ENCODE measurements at regions not wholly inside any gene's neighbourhood (a gene's known extent, or its start where the extent isn't known, plus 50 kb on each side); places are given as distances from the start of the nearest gene placed in this dataset.

GRCh38 chr3:67239353-67239752 is 241.2 kb downstream of the KBTBD8 start:
- H3K23me2 ChIP-seq (ENCODE audit: low read depth, low read length), result no peaks in the 10 kb centered on the region
- H2BK20ac ChIP-seq (ENCODE audit: low read length), result no peak overlapping the region
- FAIRE-seq (no peak), DNase-seq (ENCODE audit: low read depth in 1 of 2, low spot score in 2 of 2) (no peak)
- H3K14ac ChIP-seq (ENCODE audit: insufficient read length), result no peak overlapping the region
- no peak overlapping the region for H3K18ac ChIP-seq (ENCODE audit: extremely low read depth, low read length)
- 93% methylated on average over 2 of the region's 2 CpGs; no CpG with 5 or more reads in 1 of the 2 experiments for WGBS, 2 experiments (ENCODE audit: extremely low coverage in 1 of 2, insufficient coverage in 1 of 2, insufficient read length in 1 of 2, insufficient replicate concordance in 2 of 2, low coverage in 1 of 2, low lambda C conversion rate in 2 of 2, missing lambda C conversion rate in 1 of 2)
- no peak overlapping the region for H2BK12ac ChIP-seq (ENCODE audit: low read depth, low read length)
- no peak overlapping the region for H3K4me3 ChIP-seq (ENCODE audit: extremely low read depth in 1 of 4, insufficient read depth in 2 of 4, low read depth in 3 of 4, low read length in 4 of 4)
- H3K4ac ChIP-seq (replicated peaks; ENCODE audit: insufficient read length, low read depth, low read length), result no peak overlapping the region
- H3K36me3 ChIP-seq (ENCODE audit: control insufficient read depth in 2 of 4, insufficient read depth in 4 of 4, low read length in 3 of 4), result no peaks in the 10 kb centered on the region
- no peak overlapping the region for H4K8ac ChIP-seq (ENCODE audit: extremely low read depth, insufficient read depth, low read length)
- H4K20me1 ChIP-seq (replicated peaks in 1 of 2; ENCODE audit: control insufficient read depth in 1 of 2, insufficient read depth in 2 of 2, low read length in 2 of 2), result no peaks in the 10 kb centered on the region
- H2BK120ac ChIP-seq (replicated peaks; ENCODE audit: low read depth, low read length), result no peak overlapping the region
- H3K27ac ChIP-seq (ENCODE audit: low read depth, low read length), result no peak overlapping the region
- H4K5ac ChIP-seq (ENCODE audit: insufficient read length, low read depth, low read length), result no peak overlapping the region
- H2BK15ac ChIP-seq (ENCODE audit: low read length), result no peak overlapping the region
- H3K79me2 ChIP-seq (ENCODE audit: control insufficient read depth in 1 of 2, insufficient read depth in 2 of 2, low read length in 2 of 2), result no peaks in the 10 kb centered on the region
- CTCF ChIA-PET (ENCODE audit: partially characterized antibody), result interaction anchor here (0.9 to 1.2 kb wide), 2 partner anchors 9 to 41 kb away, joined by 3 to 4 read pairs; no protein-coding TSS in a partner anchor
- no peak overlapping the region for H2AFZ ChIP-seq (ENCODE audit: low read length)
- POLR2A ChIA-PET (ENCODE audit: partially characterized antibody), result no interaction called here
- no peaks in the 10 kb centered on the region for H3K79me1 ChIP-seq (ENCODE audit: low read depth, low read length)
- H2AK5ac ChIP-seq (ENCODE audit: low read depth, low read length), result no peak overlapping the region
- H3K4me1 ChIP-seq (replicated peaks in 1 of 4; ENCODE audit: control insufficient read depth in 3 of 4, insufficient read depth in 4 of 4, low read length in 3 of 4), result peaks cover 0 to 4% (median 1%) of the 10 kb centered on the region in 4 experiments; a peak in 2 of 7 replicates
- no peak overlapping the region for H4K91ac ChIP-seq (replicated peaks; ENCODE audit: insufficient read length, low read length)
- no peaks in the 10 kb centered on the region for H3K27me3 ChIP-seq (replicated peaks in 1 of 4; ENCODE audit: control insufficient read depth in 3 of 4, extremely low read depth in 1 of 4, insufficient read depth in 3 of 4, low read length in 3 of 4)
- no peak overlapping the region for H3K4me2 ChIP-seq (ENCODE audit: insufficient read depth in 1 of 2, low read depth in 2 of 2, low read length in 2 of 2)
- H3K23ac ChIP-seq (ENCODE audit: insufficient read length), result no peak overlapping the region
- no peak overlapping the region for H3K9ac ChIP-seq (replicated peaks in 1 of 4; ENCODE audit: extremely low read depth in 1 of 4, low read depth in 3 of 4, low read length in 3 of 4)
- H3K56ac ChIP-seq (replicated peaks; ENCODE audit: insufficient read length, low read depth, low read length), result no peak overlapping the region
- H3K9me3 ChIP-seq (ENCODE audit: insufficient read depth in 2 of 2, low read depth in 1 of 2, low read length in 1 of 2), result no peaks in the 10 kb centered on the region
- no peak overlapping the region for H2BK5ac ChIP-seq (ENCODE audit: low read depth, low read length)
- TF ChIP-seq ATF2 (IDR thresholded peaks at IDR 0.05; ENCODE audit: low read length) (no peak), EP300 (IDR thresholded peaks at IDR 0.05; ENCODE audit: borderline replicate concordance in 1 of 2, low read depth in 2 of 2, low read length in 2 of 2) (no peak), POLR2A (IDR thresholded peaks at IDR 0.05; ENCODE audit: control extremely low read depth in 1 of 2, low read depth in 2 of 2, low read length in 2 of 2) (no peak), SAP30 (IDR thresholded peaks at IDR 0.05; ENCODE audit: insufficient read depth, insufficient replicate concordance, low read length) (no peak), CBX8 (IDR thresholded peaks at IDR 0.05; ENCODE audit: borderline replicate concordance, low read depth, low read length) (no peak), HDAC6 (IDR thresholded peaks at IDR 0.05; ENCODE audit: low read depth, low read length) (no peak), SP2 (IDR thresholded peaks at IDR 0.05; ENCODE audit: low read length) (no peak), CBX5 (IDR thresholded peaks at IDR 0.05; ENCODE audit: low read depth, low read length) (no peak), JUN (IDR thresholded peaks at IDR 0.05; ENCODE audit: low read depth, low read length) (no peak), SIRT6 (IDR thresholded peaks at IDR 0.05; ENCODE audit: low read length) (no peak), JUND (IDR thresholded peaks at IDR 0.05; ENCODE audit: low read length) (no peak), RAD21 (IDR thresholded peaks at IDR 0.05 in 1 of 2, conservative IDR thresholded peaks at IDR 0.05 in 1 of 2; ENCODE audit: low read depth in 2 of 2, low read length in 2 of 2) (no peak)

Data from H1 (cell line).